22Rv1 (cell line): ENCODE measurements at regions not wholly inside any gene's neighbourhood (a gene's known extent, or its start where the extent isn't known, plus 50 kb on each side); places are given as distances from the start of the nearest gene placed in this dataset.

ENCODE experiments used
- H3K27ac ChIP-seq: fragments of 450-650 bp; 2 replicates; pipeline ENCODE4 v1.5.1; 2017
- ZFX ChIP-seq: fragments of 450-650 bp; IDR thresholded peaks from 2 replicates; pipeline ENCODE4 v1.6.1; 2017; ENCODE audit warnings: antibody characterized with exemption, borderline replicate concordance
- TF ChIP-seq, protein P1 (sequence below): fragments of 450-650 bp; IDR thresholded peaks from 2 replicates; pipeline ENCODE4 v1.5.1; 2017; ENCODE audit warnings: mild to moderate bottlenecking

DNA sequence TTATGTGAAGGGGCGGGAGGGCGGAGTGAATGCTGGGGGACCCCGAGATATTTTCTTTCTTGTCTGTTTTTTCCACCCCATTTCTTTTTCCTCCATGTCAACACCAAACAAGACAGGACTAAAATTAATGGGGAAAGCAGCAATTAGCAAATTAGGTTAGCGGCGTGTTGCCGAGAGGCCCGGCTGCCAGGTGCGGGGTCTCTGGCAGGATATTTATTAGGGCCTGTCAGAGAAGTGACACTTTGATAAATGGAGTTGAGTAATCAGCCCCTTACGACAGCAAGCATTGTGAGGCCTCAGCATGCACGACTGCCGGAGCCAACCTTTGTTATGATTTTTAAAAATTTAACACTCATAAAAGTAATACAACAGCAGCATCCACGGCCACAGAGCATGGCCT lies 193.8 kb downstream of the DHX35 start:
- no peak overlapping the region for H3K27ac ChIP-seq
- TF ChIP-seq, protein P1, sequence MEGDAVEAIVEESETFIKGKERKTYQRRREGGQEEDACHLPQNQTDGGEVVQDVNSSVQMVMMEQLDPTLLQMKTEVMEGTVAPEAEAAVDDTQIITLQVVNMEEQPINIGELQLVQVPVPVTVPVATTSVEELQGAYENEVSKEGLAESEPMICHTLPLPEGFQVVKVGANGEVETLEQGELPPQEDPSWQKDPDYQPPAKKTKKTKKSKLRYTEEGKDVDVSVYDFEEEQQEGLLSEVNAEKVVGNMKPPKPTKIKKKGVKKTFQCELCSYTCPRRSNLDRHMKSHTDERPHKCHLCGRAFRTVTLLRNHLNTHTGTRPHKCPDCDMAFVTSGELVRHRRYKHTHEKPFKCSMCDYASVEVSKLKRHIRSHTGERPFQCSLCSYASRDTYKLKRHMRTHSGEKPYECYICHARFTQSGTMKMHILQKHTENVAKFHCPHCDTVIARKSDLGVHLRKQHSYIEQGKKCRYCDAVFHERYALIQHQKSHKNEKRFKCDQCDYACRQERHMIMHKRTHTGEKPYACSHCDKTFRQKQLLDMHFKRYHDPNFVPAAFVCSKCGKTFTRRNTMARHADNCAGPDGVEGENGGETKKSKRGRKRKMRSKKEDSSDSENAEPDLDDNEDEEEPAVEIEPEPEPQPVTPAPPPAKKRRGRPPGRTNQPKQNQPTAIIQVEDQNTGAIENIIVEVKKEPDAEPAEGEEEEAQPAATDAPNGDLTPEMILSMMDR, result no peak
- no peak for TF ChIP-seq ZFX

DNA sequence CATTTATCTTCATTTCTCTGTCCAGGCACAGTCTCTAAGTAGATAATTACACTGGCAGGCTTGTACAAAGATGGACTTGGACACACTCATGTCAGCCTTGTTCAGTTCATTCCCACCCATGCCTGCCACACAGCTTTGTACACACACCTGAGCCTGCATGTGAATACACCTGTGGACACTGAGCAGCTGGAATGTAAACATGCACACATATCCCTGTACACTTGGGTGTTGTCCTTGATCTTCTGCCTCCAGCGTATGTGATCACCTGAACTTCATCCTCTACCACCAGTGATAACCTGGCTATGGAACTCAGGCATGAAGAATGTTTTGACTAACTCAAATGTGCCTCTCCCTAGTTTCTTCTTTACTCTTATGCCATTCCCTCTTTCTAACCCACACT lies 190.6 kb downstream of the DHX35 start:
- TF ChIP-seq, protein P1, result no peak
- TF ChIP-seq ZFX, result no peak

DNA sequence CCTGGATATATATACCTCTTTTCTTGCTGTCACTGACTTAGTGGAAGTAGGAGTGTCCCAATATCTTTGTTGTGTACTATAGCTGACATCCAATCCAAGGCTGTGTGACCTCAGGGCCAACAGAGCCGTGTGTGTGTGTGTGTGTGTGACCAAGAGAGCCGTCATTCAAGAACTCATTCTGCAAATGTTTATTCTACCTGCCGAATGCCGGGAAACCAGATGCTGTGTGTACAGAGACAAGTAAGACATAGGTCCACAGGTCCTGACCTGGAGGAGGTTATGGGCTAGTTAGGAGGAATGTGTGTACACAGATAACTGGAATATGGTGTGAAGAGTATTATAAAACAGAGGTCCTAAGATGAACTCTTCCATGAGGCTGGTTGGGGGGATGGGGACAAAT lies 190.0 kb downstream of the DHX35 start:
- TF ChIP-seq, protein P1, result no peak
- TF ChIP-seq ZFX, result no peak
- H3K27ac ChIP-seq, result no peak overlapping the region

More for the DNA sequence above, 190.6 kb downstream of the DHX35 start:
- no peak overlapping the region for H3K27ac ChIP-seq

DNA sequence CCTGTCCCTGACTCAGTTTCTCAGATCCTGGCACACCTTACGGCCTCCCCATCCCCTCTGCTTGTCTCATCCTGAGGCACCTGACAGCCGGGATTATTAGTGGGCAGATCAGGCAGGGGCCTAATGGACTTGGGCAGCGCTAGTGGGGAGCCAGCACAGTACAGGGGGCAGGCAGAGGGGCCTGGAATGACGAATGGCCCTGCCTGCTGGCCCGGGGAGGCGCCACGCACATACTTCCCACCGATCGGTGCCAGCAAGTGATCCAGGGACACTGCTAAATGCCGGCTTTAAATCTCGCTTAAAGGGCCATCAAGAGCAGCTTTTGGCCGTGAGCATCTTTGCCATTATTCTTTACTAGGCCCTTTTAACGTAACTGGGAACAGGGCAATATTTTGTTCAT lies 188.4 kb downstream of the DHX35 start:
- TF ChIP-seq, protein P1, result no peak
- no peak for TF ChIP-seq ZFX
- no peak overlapping the region for H3K27ac ChIP-seq

DNA sequence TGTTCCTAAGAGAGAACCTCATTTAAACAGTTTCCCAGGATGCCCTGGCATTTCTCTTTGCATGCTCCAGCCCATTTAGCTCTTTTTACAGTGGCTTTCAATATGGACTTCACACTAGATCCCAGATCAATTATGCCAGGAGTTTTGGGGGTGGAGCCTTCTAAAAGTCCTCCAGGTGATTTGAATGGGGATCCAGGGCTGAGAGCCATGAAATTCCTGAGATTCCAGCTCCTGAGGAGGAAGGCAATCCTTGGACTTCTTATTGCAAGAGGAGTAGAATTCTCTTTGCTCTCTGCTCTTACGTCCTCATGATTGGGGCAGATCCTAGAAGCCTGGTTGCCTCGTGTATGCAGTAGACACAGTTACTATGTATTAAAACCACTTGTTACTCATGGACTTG lies 184.2 kb downstream of the DHX35 start:
- no peak overlapping the region for H3K27ac ChIP-seq
- TF ChIP-seq, protein P1, result no peak
- TF ChIP-seq ZFX, result no peak

DNA sequence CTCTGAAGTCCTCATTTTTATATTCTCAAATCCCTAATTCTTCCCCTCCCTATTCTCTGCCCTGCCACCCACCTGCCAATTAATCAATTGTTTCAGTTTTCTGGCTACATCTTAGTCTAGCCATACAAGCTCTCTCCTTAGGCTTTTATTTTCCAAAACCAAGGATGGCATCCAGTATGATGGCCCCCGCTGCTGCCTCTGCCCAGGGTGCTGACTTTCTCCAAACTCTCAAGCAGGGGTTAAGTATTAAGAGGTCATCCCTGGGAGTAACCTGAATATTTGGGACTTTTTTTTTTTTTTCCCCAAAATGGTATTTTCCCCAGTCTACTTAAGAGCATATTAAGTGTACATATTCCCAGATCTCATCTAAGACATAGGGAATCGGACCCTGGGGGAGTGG lies 183.8 kb downstream of the DHX35 start:
- H3K27ac ChIP-seq, result no peak overlapping the region
- no peak for TF ChIP-seq ZFX
- TF ChIP-seq, protein P1, result no peak

DNA sequence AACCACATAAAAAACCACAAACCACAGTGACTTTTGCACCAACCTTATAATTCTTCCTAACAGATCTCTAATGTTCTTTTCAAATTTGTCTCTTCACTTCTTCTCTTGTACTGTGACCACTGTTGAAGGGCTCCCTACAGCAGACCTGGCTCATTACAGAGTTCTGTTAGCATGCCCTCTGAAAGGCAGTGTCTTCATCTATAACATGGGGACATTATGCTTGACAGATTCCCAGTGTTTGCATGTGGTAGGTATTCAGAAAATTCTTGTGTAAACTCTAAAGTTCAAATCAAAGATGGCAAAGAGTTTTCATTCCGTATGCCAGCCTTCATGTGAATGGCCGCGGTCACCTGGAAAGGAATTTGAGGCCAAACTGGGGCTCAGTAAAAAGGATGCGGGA lies 182.6 kb downstream of the DHX35 start:
- no peak for TF ChIP-seq ZFX
- TF ChIP-seq, protein P1, result no peak
- no peak overlapping the region for H3K27ac ChIP-seq
